Stimulated activated CD8-positive, alpha-beta memory T cell treated with anti-CD3 and anti-CD28 coated beads, Interleukin-12 subunit alpha, Interleukin-12 subunit beta, amount 100 ng/mL, for 1 hour (primary cell): ENCODE measurements at regions not wholly inside any gene's neighbourhood (a gene's known extent, or its start where the extent isn't known, plus 50 kb on each side); places are given as distances from the start of the nearest gene placed in this dataset.
"Not testable (repeated sequence)": the region's sequence is repeated elsewhere in the genome, so short reads cannot be mapped to it uniquely, and the experiment has no call there.

Experiments used
- DNase-seq: peaks from one replicate; pipeline ENCODE4 v3.0.0-alpha.2; 2020; ENCODE audit warnings: low read depth

GRCh38 chr1:14350197-14350596 is 248.3 kb upstream of the KAZN start:
- DNase-seq = no peak

GRCh38 chr1:14352897-14353296 is 245.6 kb upstream of the KAZN start:
- DNase-seq = no peak

- DNase-seq = not testable (repeated sequence)
Measured at GRCh38 chr1:14361005-14361404, 237.5 kb upstream of the KAZN start.

GRCh38 chr1:14362331-14362730 is 236.2 kb upstream of the KAZN start:
- no peak for DNase-seq

GRCh38 chr1:14363036-14363590 is 235.4 kb upstream of the KAZN start:
- no peak for DNase-seq

- no peak for DNase-seq
Measured at GRCh38 chr1:14363707-14364413, 234.6 kb upstream of the KAZN start.

- no peak for DNase-seq
Measured at GRCh38 chr1:14365301-14365988, 233.0 kb upstream of the KAZN start.

- DNase-seq = no peak
Measured at GRCh38 chr1:14366091-14367018, 232.1 kb upstream of the KAZN start.

- DNase-seq = no peak
Measured at GRCh38 chr1:14367451-14367850, 231.0 kb upstream of the KAZN start.

GRCh38 chr1:14369526-14370213 is 228.8 kb upstream of the KAZN start:
- DNase-seq = no peak

- no peak for DNase-seq
Measured at GRCh38 chr1:14371771-14372497, 226.6 kb upstream of the KAZN start.

GRCh38 chr1:14372526-14372925 is 226.0 kb upstream of the KAZN start:
- DNase-seq = no peak

GRCh38 chr1:14373081-14373758 is 225.3 kb upstream of the KAZN start:
- DNase-seq = no peak

- no peak for DNase-seq
Measured at GRCh38 chr1:14375226-14375625, 223.3 kb upstream of the KAZN start.

GRCh38 chr1:14377386-14377785 is 221.1 kb upstream of the KAZN start:
- DNase-seq = no peak

GRCh38 chr1:14380408-14380807 is 218.1 kb upstream of the KAZN start:
- DNase-seq = no peak

- no peak for DNase-seq
Measured at GRCh38 chr1:14390816-14391215, 207.7 kb upstream of the KAZN start.

- no peak for DNase-seq
Measured at GRCh38 chr1:14392161-14392858, 206.2 kb upstream of the KAZN start.

GRCh38 chr1:14392859-14393365 is 205.6 kb upstream of the KAZN start:
- DNase-seq = no peak

- DNase-seq = no peak
Measured at GRCh38 chr1:14396100-14396499, 202.4 kb upstream of the KAZN start.
